HFF-Myc (cell line): ENCODE measurements at regions not wholly inside any gene's neighbourhood (a gene's known extent, or its start where the extent isn't known, plus 50 kb on each side); places are given as distances from the start of the nearest gene placed in this dataset.

ENCODE experiments used
- DNase-seq: peaks from one replicate; pipeline ENCODE4 v3.0.0-alpha.2; 2011; ENCODE audit warnings: low read depth; ENCODE audit errors: extremely low read depth
- H3K4me3 ChIP-seq: replicated peaks from 2 replicates; pipeline ENCODE4 v1.5.1; 2011; ENCODE audit warnings: low read depth, mild to moderate bottlenecking, control low read depth, low read length
- TF ChIP-seq, protein P1 (sequence below): IDR thresholded peaks from 2 replicates; pipeline ENCODE4 v1.5.1; 2012; ENCODE audit warnings: mild to moderate bottlenecking, low read depth, low read length, control low read depth; ENCODE audit errors: missing control alignments

DNA sequence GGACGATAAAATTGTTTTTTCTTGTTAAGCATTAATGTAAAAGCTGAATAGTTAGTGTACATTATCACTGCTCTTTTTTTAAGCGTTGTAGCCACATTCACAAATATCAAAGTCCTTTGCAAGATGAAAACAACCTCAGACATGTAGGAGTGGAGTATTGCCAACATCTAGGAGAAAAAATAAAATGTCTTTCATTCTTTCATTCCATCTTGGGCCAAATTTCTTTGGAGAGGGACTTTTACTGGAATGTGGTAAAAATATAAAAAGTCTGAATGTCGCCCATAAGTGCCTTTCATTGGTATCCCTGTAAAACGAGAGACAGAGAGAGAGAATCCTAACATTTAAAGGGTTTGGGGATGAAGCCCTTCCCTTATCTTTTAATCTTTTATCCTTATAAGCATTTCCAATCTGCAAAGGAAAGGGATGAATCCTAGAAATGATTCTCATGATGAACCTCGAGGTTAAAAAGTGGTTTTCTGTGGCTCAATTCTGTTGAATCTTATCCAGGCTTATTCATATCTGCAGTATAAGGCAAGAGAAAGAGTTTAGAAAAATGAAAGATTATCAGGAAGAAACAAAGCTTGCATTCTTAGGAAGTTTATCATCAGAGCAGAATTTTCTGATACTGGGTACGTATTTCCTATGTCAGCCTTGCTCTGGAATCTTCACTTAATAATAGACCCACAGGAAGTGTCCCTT is 1031.7 kb downstream of the MCTP2 start:
- DNase-seq = no peak
- no peak overlapping the region for H3K4me3 ChIP-seq
- TF ChIP-seq, protein P1, sequence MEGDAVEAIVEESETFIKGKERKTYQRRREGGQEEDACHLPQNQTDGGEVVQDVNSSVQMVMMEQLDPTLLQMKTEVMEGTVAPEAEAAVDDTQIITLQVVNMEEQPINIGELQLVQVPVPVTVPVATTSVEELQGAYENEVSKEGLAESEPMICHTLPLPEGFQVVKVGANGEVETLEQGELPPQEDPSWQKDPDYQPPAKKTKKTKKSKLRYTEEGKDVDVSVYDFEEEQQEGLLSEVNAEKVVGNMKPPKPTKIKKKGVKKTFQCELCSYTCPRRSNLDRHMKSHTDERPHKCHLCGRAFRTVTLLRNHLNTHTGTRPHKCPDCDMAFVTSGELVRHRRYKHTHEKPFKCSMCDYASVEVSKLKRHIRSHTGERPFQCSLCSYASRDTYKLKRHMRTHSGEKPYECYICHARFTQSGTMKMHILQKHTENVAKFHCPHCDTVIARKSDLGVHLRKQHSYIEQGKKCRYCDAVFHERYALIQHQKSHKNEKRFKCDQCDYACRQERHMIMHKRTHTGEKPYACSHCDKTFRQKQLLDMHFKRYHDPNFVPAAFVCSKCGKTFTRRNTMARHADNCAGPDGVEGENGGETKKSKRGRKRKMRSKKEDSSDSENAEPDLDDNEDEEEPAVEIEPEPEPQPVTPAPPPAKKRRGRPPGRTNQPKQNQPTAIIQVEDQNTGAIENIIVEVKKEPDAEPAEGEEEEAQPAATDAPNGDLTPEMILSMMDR = no peak

GRCh38 chr15:95263751-95264150 is 1032.4 kb downstream of the MCTP2 start:
- TF ChIP-seq, protein P1 = no peak
- H3K4me3 ChIP-seq = no peak overlapping the region
- no peak for DNase-seq

DNA sequence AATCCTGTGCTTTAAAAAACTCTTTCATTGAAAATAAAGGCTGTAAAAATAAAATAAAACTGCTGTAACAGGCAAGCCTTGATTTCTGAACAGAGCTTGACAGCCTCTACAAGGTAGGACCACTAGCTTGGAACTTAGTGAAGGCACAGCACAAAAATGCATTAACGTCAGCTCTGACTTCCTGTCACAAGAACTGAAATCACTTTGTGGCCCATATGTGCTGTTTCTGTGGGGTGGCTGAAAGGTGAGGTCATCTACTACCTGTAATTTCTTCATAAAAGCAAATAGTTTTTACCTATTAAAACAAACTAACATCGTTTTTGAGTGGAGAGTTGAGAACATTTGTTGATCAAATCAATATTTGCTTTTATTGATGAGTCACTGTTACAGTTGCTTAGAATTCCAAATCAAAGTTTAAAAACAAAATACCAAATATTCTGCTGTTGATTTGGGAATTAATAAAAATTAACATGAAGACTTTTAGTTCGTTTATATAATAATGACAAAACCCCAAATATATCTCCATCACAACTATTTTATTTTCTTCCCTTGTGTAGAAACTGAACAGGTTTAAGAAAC is 1034.1 kb downstream of the MCTP2 start:
- DNase-seq = no peak
- no peak overlapping the region for H3K4me3 ChIP-seq
- TF ChIP-seq, protein P1 = no peak

DNA sequence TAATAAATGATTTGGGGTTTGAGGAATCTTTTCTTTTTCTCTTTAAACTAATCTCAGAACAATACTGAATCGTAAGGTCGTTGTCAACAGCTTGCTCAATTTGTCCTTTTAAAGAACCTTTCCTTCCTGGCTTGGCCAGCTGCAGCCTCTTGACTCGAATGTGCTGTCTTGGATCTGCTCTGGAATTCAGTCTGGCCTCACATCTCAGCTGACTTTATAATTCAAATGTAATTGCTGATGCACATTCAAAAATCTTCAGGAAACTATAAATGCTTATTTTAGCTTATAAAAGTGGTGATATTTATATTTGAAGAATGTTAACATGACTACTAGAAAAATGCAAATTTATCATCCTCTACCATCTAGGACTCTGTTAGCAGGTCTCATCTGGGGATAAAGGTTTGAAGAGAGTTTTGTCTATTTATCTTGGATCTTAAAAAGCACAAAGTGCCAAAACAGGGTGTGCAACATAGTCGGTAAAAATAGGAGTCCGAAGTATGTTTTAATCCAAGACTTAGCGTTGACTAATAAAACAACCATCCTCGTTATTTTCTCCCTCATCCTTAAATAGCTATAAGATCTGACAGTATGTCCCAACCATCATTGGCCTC is 1035.2 kb downstream of the MCTP2 start:
- DNase-seq = no peak
- TF ChIP-seq, protein P1 = no peak
- no peak overlapping the region for H3K4me3 ChIP-seq

GRCh38 chr15:95267481-95267880 is 1036.1 kb downstream of the MCTP2 start:
- DNase-seq = no peak
- H3K4me3 ChIP-seq = no peak overlapping the region
- TF ChIP-seq, protein P1 = no peak

GRCh38 chr15:95269242-95270183 is 1038.2 kb downstream of the MCTP2 start:
- TF ChIP-seq, protein P1 = no peak
- no peak overlapping the region for H3K4me3 ChIP-seq
- DNase-seq = no peak
